ENCODE measurements at regions not wholly inside any gene's neighbourhood (a gene's known extent, or its start where the extent isn't known, plus 50 kb on each side); places are given as distances from the start of the nearest gene placed in this dataset.

GRCh38 chrX:9182041-9182440 is 148.1 kb upstream of the FAM9B start:
- Mint-ChIP-seq H3K36me3 (ENCODE audit: low read depth) (no peaks in the 10 kb centered on the region), H3K9me3 (no peaks in the 10 kb centered on the region), H3K27me3 (ENCODE audit: low read depth) (no peaks in the 10 kb centered on the region), H3K27ac (no peak overlapping the region), H3K4me3 (no peak overlapping the region), H3K4me1 (ENCODE audit: low read depth) (no peaks in the 10 kb centered on the region)
- intact Hi-C loops (cut with micrococcal nuclease): no loop called here
- CTCF ChIA-PET: no interaction called here
- DNase-seq: no peak

DNA sequence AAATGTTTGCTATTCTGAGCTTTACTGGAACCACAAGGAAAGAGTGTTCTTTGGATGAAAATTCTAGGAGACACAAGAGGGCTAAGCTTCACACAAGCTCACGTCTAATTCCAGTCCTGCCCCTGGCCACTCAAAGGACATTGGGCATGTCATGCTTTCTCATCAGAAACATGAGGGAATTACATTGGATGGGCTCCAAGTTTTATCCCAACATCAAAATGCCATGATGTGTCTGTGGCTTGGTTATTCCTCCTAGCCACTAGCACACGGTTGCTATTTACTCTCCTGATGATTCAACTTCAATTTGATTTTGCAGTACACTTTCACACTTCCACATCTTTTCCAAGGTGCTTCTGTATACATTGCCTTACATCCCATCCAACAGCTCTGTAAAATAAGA is 149.6 kb upstream of the FAM9B start:
- H3K9me3 Mint-ChIP-seq: no peaks in the 10 kb centered on the region
- CTCF ChIA-PET: no interaction called here
- H3K27me3 Mint-ChIP-seq (ENCODE audit: low read depth): no peaks in the 10 kb centered on the region
- H3K36me3 Mint-ChIP-seq (ENCODE audit: low read depth): no peaks in the 10 kb centered on the region
- H3K4me1 Mint-ChIP-seq (ENCODE audit: low read depth): no peaks in the 10 kb centered on the region
- no peak for DNase-seq
- H3K27ac Mint-ChIP-seq: no peak overlapping the region
- intact Hi-C loops (cut with micrococcal nuclease): no loop called here
- H3K4me3 Mint-ChIP-seq: no peak overlapping the region

GRCh38 chrX:9184211-9184610 is 150.3 kb upstream of the FAM9B start:
- Mint-ChIP-seq H3K4me3 (no peak overlapping the region), H3K9me3 (no peaks in the 10 kb centered on the region), H3K27me3 (ENCODE audit: low read depth) (no peaks in the 10 kb centered on the region), H3K27ac (no peak overlapping the region), H3K4me1 (ENCODE audit: low read depth) (no peaks in the 10 kb centered on the region), H3K36me3 (ENCODE audit: low read depth) (no peaks in the 10 kb centered on the region)
- CTCF ChIA-PET: no interaction called here
- DNase-seq: no peak
- intact Hi-C loops (cut with micrococcal nuclease): no loop called here

DNA sequence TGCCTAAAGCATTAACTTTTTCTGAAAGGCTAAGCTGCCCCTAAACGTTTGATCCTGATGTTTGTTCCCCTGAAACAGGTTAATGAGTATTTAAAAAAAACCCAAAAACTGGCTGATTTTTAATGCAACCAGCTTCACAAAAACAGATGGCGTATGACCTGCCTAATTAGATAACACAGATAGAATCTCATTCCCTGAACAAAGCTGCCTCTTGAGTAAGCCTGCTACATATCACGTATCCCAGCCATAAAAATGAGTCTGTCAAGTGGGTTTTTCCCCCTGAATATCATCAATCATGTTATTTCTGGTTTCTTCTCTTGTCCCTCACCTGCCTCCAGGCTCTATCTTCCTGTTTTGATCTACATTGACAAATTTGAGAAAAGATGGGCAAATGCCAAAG is 154.2 kb upstream of the FAM9B start:
- CTCF ChIA-PET: no interaction called here
- intact Hi-C loops (cut with micrococcal nuclease): no loop called here
- Mint-ChIP-seq H3K27ac (no peak overlapping the region), H3K4me3 (no peak overlapping the region), H3K27me3 (ENCODE audit: low read depth) (no peaks in the 10 kb centered on the region), H3K36me3 (ENCODE audit: low read depth) (no peaks in the 10 kb centered on the region), H3K9me3 (no peaks in the 10 kb centered on the region), H3K4me1 (ENCODE audit: low read depth) (no peaks in the 10 kb centered on the region)
- no peak for DNase-seq

- Mint-ChIP-seq H3K27me3 (ENCODE audit: low read depth) (no peaks in the 10 kb centered on the region), H3K4me1 (ENCODE audit: low read depth) (no peaks in the 10 kb centered on the region), H3K36me3 (ENCODE audit: low read depth) (no peaks in the 10 kb centered on the region), H3K4me3 (no peak overlapping the region), H3K9me3 (no peaks in the 10 kb centered on the region), H3K27ac (no peak overlapping the region)
- intact Hi-C loops (cut with micrococcal nuclease): no loop called here
- no peak for DNase-seq
- CTCF ChIA-PET: no interaction called here
Observed at GRCh38 chrX:9189286-9189685, 155.4 kb upstream of the FAM9B start.

GRCh38 chrX:9191392-9191791 is 157.5 kb upstream of the FAM9B start:
- intact Hi-C loops (cut with micrococcal nuclease): no loop called here
- CTCF ChIA-PET: no interaction called here
- Mint-ChIP-seq H3K36me3 (ENCODE audit: low read depth) (no peaks in the 10 kb centered on the region), H3K4me1 (ENCODE audit: low read depth) (peaks cover 5% of the 10 kb centered on the region), H3K27ac (no peak overlapping the region), H3K4me3 (no peak overlapping the region), H3K27me3 (ENCODE audit: low read depth) (no peaks in the 10 kb centered on the region), H3K9me3 (no peaks in the 10 kb centered on the region)
- no peak for DNase-seq

DNA sequence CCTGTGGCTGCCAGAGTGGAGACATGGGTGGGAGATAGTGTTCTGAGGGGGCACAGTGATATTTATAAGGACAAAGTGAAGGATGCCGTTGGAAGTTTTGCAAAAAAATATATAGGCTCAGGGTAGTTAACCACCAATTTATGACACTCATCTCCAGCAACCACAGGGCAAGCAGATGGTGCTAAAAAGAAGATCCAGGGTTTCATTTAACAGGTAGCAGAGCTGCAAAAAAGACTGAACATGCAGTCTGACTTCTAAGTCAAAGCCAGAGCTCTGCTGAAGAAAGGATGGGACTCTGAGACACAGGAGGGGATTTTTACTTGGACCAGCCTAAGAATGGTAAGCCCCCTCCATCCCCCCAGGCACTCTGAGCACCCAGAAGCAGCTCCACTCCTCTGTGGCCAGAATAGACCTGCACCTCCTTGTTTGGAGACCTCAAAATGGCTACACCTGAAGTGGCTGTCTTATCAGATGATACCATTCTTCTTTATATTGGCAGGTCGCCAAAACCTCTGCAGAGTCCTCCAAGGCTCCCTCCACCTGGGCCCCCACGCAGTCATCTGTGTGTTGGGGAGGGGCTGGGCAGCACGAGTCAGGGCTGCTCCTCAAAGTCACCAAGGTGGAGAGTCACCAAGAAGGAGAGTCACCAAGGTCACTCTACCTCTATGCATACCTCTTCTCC is 161.4 kb upstream of the FAM9B start:
- intact Hi-C loops (cut with micrococcal nuclease): no loop called here
- Mint-ChIP-seq H3K9me3 (no peaks in the 10 kb centered on the region), H3K4me3 (no peak overlapping the region), H3K36me3 (ENCODE audit: low read depth) (no peaks in the 10 kb centered on the region), H3K27me3 (ENCODE audit: low read depth) (no peaks in the 10 kb centered on the region), H3K27ac (no peak overlapping the region), H3K4me1 (ENCODE audit: low read depth) (peaks cover 5% of the 10 kb centered on the region)
- no peak for DNase-seq
- CTCF ChIA-PET: no interaction called here

DNA sequence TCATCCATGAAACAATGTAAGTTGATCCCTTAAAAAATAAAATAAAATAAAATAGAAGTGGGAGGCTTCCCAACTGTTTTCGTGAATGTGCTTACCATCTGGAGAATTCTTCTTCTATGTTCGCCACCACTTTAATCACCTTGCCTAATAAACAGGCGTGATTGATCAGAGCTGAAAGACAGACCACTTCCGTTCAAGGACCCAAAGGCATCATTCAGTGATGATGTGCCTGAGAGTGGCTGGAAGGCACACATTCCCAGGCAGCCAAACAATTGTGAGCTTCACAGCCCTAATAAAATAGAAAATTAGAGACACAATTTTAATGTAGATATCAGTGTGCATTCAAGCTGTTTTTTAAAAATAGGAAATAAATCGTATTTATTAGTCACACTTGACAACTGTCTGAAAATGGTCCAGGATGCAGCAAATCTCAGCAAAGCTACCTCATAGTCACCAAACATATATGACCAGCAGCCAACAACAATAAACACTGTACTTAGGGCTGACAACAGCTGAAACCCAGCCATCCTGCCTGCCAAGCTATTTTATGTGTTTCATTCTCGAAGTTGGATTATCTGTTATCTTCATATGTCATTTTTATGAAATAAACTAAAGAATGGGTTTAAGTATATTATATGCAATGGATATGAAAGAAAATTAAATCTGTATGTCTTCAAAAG is 163.2 kb upstream of the FAM9B start:
- Mint-ChIP-seq H3K36me3 (ENCODE audit: low read depth) (no peaks in the 10 kb centered on the region), H3K27me3 (ENCODE audit: low read depth) (no peaks in the 10 kb centered on the region), H3K27ac (no peak overlapping the region), H3K9me3 (no peaks in the 10 kb centered on the region), H3K4me3 (no peak overlapping the region), H3K4me1 (ENCODE audit: low read depth) (peaks cover 5% of the 10 kb centered on the region)
- no peak for DNase-seq
- CTCF ChIA-PET: interaction anchor here (0.6 kb wide), 1 partner anchor 204 kb away, joined by 3 read pairs; no protein-coding TSS in a partner anchor
- intact Hi-C loops (cut with micrococcal nuclease): no loop called here

- Mint-ChIP-seq H3K27me3 (ENCODE audit: low read depth) (no peaks in the 10 kb centered on the region), H3K4me1 (ENCODE audit: low read depth) (no peaks in the 10 kb centered on the region), H3K4me3 (no peak overlapping the region), H3K9me3 (no peaks in the 10 kb centered on the region), H3K27ac (no peak overlapping the region), H3K36me3 (ENCODE audit: low read depth) (no peaks in the 10 kb centered on the region)
- intact Hi-C loops (cut with micrococcal nuclease): no loop called here
- DNase-seq: no peak
- CTCF ChIA-PET: no interaction called here
Observed at GRCh38 chrX:9204560-9204959, 170.6 kb upstream of the FAM9B start.

- CTCF ChIA-PET: no interaction called here
- H3K9me3 Mint-ChIP-seq: no peaks in the 10 kb centered on the region
- DNase-seq: no peak
- no peaks in the 10 kb centered on the region for H3K36me3 Mint-ChIP-seq (ENCODE audit: low read depth)
- intact Hi-C loops (cut with micrococcal nuclease): no loop called here
- H3K4me3 Mint-ChIP-seq: no peak overlapping the region
- H3K27me3 Mint-ChIP-seq (ENCODE audit: low read depth): no peaks in the 10 kb centered on the region
- H3K27ac Mint-ChIP-seq: no peak overlapping the region
- H3K4me1 Mint-ChIP-seq (ENCODE audit: low read depth): no peaks in the 10 kb centered on the region
Observed at GRCh38 chrX:9205599-9206223, 171.8 kb upstream of the FAM9B start.

DNA sequence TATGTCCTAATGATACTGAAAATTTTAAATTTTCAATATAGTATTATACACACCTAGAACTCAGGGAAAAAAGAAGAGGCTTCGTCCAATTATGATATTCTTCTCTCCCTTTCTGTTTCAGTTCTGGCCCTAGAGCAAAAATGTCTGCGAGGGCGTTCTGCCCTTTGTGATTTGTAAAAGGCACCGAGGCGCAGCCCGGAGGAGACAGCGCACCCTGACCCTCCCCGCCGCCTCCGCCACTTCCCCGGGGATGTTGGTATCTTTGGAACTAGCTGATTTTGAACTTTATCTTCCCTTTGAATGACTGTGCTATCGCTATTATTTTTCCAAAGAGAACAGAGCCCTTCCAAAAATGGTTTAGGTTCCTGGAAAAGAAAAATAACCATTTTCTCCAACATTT is 173.2 kb upstream of the FAM9B start:
- H3K27me3 Mint-ChIP-seq (ENCODE audit: low read depth): no peaks in the 10 kb centered on the region
- H3K4me3 Mint-ChIP-seq: peak overlapping the region; percentile 18
- H3K9me3 Mint-ChIP-seq: no peaks in the 10 kb centered on the region
- CTCF ChIA-PET: no interaction called here
- DNase-seq: no peak
- intact Hi-C loops (cut with micrococcal nuclease): no loop called here
- H3K36me3 Mint-ChIP-seq (ENCODE audit: low read depth): no peaks in the 10 kb centered on the region
- no peaks in the 10 kb centered on the region for H3K4me1 Mint-ChIP-seq (ENCODE audit: low read depth)
- no peak overlapping the region for H3K27ac Mint-ChIP-seq

- no peaks in the 10 kb centered on the region for H3K27me3 Mint-ChIP-seq (ENCODE audit: low read depth)
- CTCF ChIA-PET: no interaction called here
- H3K27ac Mint-ChIP-seq: no peak overlapping the region
- no peak overlapping the region for H3K4me3 Mint-ChIP-seq
- H3K36me3 Mint-ChIP-seq (ENCODE audit: low read depth): no peaks in the 10 kb centered on the region
- DNase-seq: no peak
- intact Hi-C loops (cut with micrococcal nuclease): no loop called here
- no peaks in the 10 kb centered on the region for H3K4me1 Mint-ChIP-seq (ENCODE audit: low read depth)
- H3K9me3 Mint-ChIP-seq: no peaks in the 10 kb centered on the region
Observed at GRCh38 chrX:9211269-9211668, 177.3 kb upstream of the FAM9B start.

GRCh38 chrX:9221781-9222180 is 187.9 kb upstream of the FAM9B start:
- Mint-ChIP-seq H3K9me3 (peaks cover 5% of the 10 kb centered on the region), H3K4me1 (ENCODE audit: low read depth) (no peaks in the 10 kb centered on the region), H3K27me3 (ENCODE audit: low read depth) (no peaks in the 10 kb centered on the region), H3K4me3 (no peak overlapping the region), H3K27ac (no peak overlapping the region), H3K36me3 (ENCODE audit: low read depth) (no peaks in the 10 kb centered on the region)
- intact Hi-C loops (cut with micrococcal nuclease): no loop called here
- CTCF ChIA-PET: no interaction called here
- no peak for DNase-seq

Measured in activated naive CD4-positive, alpha-beta T cell treated with anti-CD3 and anti-CD28 coated beads for 36 hours (primary cell).